GM21390 (cell line): ENCODE measurements at regions not wholly inside any gene's neighbourhood (a gene's known extent, or its start where the extent isn't known, plus 50 kb on each side); places are given as distances from the start of the nearest gene placed in this dataset.
"Not testable (repeated sequence)": the region's sequence is repeated elsewhere in the genome, so short reads cannot be mapped to it uniquely, and the experiment has no call there.

Experiments used
- ATAC-seq: cut with Tn5 transposase; IDR thresholded peaks from one replicate; pipeline ENCODE4 v1.9.1; 2021; ENCODE audit not compliant: unreplicated experiment

DNA sequence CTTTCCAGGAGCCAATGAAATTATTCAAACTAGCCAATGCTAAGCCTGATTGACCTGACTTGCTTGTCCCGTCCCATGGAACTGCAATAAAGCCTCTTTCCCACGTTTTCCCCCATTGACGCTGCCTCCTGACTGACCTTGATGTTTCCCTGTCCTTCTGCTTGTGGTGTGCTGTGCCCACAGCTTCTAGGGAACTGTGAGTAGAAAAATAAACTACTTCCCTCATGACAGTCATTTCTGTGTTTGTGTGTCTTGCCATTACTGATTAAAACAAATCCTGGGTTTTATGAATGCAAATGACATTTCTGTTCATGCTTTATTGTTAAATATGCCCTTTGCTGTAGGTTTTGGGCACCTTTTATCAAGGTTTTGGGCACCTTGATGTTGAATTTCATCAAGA is 91.3 kb upstream of the ABI1 start:
- ATAC-seq, result no peak

DNA sequence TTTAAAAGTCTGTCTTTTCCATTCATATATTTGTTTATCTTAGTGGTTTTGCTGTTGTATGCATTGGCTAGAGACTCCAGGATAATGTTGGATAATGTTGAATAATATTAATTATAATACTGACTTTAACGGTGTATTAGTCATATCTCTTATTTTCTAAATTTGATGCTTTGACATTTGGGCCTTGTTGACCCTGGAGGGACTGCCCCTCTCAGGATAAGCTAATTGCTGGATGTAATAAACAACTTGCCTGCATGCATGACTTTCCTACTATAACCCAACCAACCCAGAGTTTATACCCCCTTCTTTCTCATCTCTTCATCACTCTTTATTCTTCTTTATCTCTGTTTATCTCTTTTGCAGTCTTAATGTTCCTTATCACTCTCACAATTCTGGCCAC is 90.9 kb upstream of the ABI1 start:
- no peak for ATAC-seq

- ATAC-seq, result no peak
Observed at GRCh38 chr10:26950934-26951333, 90.2 kb upstream of the ABI1 start.

GRCh38 chr10:26946102-26946811 is 85.5 kb upstream of the ABI1 start:
- ATAC-seq, result no peak

- no peak for ATAC-seq
Observed at GRCh38 chr10:26944261-26944882, 83.6 kb upstream of the ABI1 start.

DNA sequence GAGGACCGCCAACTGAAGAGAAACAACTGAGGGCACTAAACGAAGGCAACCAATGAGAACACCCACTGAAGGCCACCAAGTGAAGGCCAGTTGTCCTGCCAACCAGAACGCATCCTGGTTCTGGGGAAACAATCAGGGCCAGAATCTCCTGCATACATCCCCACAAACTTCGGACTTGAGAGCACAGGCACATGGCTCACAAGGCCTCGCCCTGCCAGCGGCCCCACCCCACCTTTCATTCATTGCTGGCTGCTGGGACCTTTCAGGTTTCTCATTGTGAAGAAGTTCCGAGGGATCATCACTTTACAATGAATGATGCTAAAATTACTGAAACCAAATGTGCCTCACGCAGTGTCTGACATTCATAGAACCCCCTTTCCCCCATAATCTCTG is 79.2 kb upstream of the ABI1 start:
- no peak for ATAC-seq

DNA sequence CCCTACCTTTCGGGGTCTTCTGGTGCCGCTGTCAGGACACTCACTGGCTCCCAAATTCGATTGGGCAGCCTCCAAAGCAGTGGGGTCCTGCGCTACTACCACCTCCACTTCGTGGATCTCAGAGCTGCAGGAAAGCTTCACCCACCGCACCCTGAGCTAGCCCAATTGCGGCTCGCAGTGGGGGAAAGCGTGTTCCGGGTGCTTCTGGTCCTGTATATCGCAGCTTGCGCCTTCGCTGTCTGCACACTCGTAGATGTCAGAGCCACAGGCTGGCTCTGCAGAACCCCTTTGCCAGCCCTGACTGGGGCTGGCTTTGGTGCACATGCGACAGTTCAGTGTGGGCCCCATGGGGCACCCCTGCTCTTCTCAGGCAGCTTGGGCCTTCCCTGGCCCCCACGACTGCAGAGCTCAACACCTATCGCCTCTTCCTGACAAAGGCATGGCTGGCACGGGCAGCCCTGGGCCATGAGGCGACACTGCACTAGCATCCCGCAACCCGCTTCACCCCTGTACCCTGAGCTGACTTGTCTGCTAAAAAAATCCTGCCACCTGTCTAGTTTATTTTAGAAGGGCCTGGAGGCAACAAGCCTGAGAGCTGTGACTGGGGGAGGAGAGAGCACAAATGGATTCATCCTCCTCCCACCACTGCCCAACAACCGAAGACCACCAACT is 78.7 kb upstream of the ABI1 start:
- no peak for ATAC-seq

- ATAC-seq, result no peak
Observed at GRCh38 chr10:26938578-26938977, 77.8 kb upstream of the ABI1 start.

GRCh38 chr10:26937371-26937770 is 76.6 kb upstream of the ABI1 start:
- no peak for ATAC-seq

DNA sequence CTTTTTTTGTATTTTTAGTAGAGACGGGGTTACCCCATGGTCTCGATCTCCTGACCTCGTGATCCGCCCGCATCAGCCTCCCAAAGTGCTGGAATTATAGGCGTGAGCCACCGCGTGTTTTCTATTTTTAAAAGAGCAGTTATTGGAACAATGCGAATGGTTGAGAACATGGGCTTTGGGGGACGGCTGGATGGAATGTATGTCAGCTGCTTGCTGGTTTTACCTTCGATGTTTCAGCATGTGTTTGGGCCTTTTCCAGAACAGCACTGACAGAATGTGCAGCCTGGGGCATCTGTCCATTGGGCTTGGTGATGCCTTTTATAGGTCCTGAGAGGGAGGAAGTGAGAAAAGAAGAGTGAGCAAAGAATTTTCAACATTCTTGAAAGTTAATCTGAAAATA is 73.4 kb upstream of the ABI1 start:
- ATAC-seq, result not testable (repeated sequence)

DNA sequence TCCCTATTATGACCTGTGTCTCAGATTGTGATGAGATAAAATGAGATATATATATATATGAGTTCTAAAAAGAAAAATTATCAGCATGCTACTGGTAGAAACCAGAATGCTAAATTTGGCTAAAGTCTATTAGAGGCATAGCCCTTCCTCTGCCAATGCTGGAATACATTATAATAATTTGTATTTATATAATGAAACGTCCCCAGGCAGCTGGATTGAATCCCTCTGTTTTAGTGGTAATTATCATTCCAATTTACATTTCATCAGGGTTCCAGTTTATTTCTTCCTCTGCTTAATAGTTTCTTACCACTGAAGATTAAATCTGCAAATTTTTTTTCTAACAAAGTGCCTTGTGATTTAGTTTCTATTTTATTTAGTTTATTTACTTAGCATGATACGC is 71.8 kb upstream of the ABI1 start:
- ATAC-seq, result no peak

- peak; percentile 96 for ATAC-seq
Observed at GRCh38 chr10:26931223-26931622, 70.5 kb upstream of the ABI1 start.

GRCh38 chr10:26922824-26923223 is 62.1 kb upstream of the ABI1 start:
- ATAC-seq, result not testable (repeated sequence)

DNA sequence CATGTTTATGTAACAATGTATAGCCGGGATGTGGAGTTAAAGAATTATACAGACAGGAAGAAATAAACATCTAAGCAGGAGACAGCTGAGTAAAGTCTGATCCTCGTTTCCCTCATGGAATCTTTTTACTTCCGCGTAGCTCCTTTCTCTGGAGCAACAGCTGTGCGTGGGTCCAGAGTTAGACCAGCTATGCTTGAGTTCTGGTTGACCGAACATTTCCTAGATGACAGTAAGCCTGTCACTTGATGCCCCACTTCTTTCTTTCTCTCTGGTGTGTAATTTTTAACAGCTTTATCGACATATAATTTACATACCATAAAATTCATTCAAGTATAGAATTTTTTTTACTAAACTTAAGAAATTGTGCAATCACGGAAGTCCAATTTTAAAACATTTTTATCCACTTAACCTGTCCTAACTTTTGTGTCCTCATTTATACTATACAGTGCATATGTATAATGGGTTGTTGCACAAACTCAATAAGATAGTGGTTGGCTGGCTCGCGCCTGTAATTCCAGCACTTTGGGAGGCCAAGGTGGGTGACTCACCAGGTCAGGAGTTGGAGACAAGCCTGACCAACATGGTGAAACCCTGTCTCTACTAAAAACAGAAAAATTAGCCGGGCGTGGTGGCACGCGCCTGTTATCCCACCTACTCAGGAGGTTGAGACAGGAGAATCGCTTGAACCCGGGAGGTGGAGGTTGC is 58.5 kb upstream of the ABI1 start:
- not testable (repeated sequence) for ATAC-seq

GRCh38 chr10:26914898-26915297 is 54.1 kb upstream of the ABI1 start:
- ATAC-seq, result no peak

GRCh38 chr10:26911811-26912461 is 51.2 kb upstream of the ABI1 start:
- ATAC-seq, result no peak
